C4-2B (cell line): ENCODE measurements at regions not wholly inside any gene's neighbourhood (a gene's known extent, or its start where the extent isn't known, plus 50 kb on each side); places are given as distances from the start of the nearest gene placed in this dataset.

Experiments used
- H3K27ac ChIP-seq: fragments of 450-650 bp; 2 replicates; pipeline ENCODE4 v1.5.1; 2017
- CTCF ChIP-seq: fragments of 450-650 bp; conservative IDR thresholded peaks from 2 replicates; pipeline ENCODE4 v1.5.1; 2017; ENCODE audit warnings: mild to moderate bottlenecking
- ZFX ChIP-seq: fragments of 450-650 bp; IDR thresholded peaks from 2 replicates; pipeline ENCODE4 v1.6.1; 2017

GRCh38 chr3:27589795-27590194 is 105.6 kb upstream of the SLC4A7 start:
- H3K27ac ChIP-seq, result no peak overlapping the region
- TF ChIP-seq ZFX (no peak), CTCF (no peak)

DNA sequence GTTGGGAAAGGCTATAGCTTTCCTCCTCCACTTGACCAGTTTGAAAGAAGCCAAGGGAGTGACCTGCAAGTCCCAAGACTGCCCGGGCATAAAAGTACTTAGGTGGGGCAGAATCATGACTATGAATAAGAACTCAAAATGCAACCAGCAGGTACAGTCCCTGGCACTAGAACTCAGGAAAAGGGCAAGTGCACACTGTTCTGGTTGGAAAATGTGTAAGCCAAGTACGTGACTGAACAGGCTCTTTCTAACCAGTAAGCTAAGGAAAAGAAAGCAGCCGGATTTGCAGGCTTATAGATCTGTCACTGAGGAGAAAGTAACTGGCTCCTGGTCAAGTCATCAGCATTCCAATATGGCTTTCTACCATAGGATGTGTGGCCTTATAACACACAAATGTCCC is 101.2 kb upstream of the SLC4A7 start:
- TF ChIP-seq CTCF, result no peak
- no peak for TF ChIP-seq ZFX
- H3K27ac ChIP-seq, result no peak overlapping the region

DNA sequence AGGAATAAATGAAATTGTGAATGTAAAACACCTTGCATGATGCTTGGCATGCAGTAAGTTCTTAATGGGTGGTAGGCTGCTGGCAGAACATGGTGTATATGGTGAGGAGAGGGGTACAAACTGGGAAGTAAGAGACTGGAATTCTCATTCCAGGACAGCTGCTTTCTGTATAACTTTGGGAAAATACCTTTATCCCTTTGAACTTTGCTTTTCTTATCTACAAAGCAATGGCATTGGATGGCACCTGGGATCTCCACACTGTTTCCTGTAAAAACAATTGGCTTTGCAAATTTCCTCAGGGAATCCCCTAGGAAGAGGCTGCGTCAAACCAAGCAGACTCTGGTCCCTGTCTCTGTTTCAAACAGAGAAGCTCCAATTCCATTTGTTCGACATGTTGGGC is 100.7 kb upstream of the SLC4A7 start:
- TF ChIP-seq ZFX (no peak), CTCF (no peak)
- no peak overlapping the region for H3K27ac ChIP-seq

- no peak for TF ChIP-seq ZFX
- no peak for TF ChIP-seq CTCF
- no peak overlapping the region for H3K27ac ChIP-seq
Measured at GRCh38 chr3:27581852-27582251, 97.7 kb upstream of the SLC4A7 start.

GRCh38 chr3:27578032-27578431 is 93.8 kb upstream of the SLC4A7 start:
- TF ChIP-seq CTCF, result no peak
- TF ChIP-seq ZFX, result no peak
- H3K27ac ChIP-seq, result no peak overlapping the region

GRCh38 chr3:27577504-27577903 is 93.3 kb upstream of the SLC4A7 start:
- TF ChIP-seq CTCF (no peak), ZFX (no peak)

GRCh38 chr3:27576171-27576570 is 92.0 kb upstream of the SLC4A7 start:
- no peak for TF ChIP-seq CTCF
- no peak for TF ChIP-seq ZFX
- H3K27ac ChIP-seq, result no peak overlapping the region

More at GRCh38 chr3:27577504-27577903, 93.3 kb upstream of the SLC4A7 start:
- H3K27ac ChIP-seq, result no peak overlapping the region
